Stimulated activated CD4-positive, alpha-beta T cell treated with anti-CD3 and anti-CD28 coated beads, Interleukin-2, amount 100 ng/mL, for 24 hours (primary cell): ENCODE measurements at regions not wholly inside any gene's neighbourhood (a gene's known extent, or its start where the extent isn't known, plus 50 kb on each side); places are given as distances from the start of the nearest gene placed in this dataset.
"Not testable (repeated sequence)": the region's sequence is repeated elsewhere in the genome, so short reads cannot be mapped to it uniquely, and the experiment has no call there.

ENCODE experiments used
- DNase-seq, 2 donors: peaks; one replicate each; pipeline ENCODE4 v3.0.0-alpha.2; 2020

GRCh38 chrX:25442499-25442898 is 426.7 kb upstream of the ARX start:
- no peak for DNase-seq

GRCh38 chrX:25433307-25433706 is 417.5 kb upstream of the ARX start:
- no peak for DNase-seq

GRCh38 chrX:25432396-25432795 is 416.6 kb upstream of the ARX start:
- DNase-seq = no peak

- no peak for DNase-seq
Observed at GRCh38 chrX:25427873-25428555, 412.2 kb upstream of the ARX start.

GRCh38 chrX:25404163-25404562 is 388.4 kb upstream of the ARX start:
- not testable (repeated sequence) for DNase-seq

DNA sequence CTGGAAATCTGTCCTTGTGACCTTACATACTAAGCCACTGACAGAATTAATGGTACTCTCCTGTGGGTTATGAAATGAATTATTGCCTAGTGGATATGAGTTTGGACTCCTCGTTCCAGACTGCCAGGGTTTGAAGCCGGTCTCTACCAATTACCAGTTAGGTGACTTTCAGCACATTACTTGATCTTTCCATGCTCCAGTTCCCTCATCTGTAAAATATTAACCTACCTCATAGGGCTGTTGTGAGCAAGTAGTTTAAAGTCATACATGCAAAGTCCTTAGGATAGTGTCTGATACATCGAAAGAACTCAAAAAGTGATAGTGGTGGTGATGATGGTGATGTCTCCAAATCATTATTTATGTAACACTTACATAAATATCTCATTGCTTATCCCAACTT is 373.5 kb upstream of the ARX start:
- no peak for DNase-seq

DNA sequence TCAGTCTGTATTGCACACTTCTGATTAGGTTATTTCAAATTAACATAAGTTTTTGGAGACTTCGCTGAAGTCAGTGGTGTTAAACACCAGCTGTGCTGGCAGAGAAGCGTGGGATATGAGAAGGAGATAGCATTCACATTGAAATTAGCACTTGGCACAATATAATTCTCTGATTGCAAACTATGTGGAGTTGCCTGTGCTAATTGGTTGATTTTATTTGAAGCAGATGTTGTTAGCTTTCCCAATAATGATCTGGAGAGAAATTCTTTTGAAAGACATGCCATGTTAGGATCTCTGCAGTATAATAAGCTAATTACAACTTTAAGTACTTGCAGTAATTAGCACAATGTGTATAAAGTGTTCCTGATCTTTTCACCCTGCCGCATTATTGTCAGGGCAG is 367.4 kb upstream of the ARX start:
- no peak for DNase-seq

DNA sequence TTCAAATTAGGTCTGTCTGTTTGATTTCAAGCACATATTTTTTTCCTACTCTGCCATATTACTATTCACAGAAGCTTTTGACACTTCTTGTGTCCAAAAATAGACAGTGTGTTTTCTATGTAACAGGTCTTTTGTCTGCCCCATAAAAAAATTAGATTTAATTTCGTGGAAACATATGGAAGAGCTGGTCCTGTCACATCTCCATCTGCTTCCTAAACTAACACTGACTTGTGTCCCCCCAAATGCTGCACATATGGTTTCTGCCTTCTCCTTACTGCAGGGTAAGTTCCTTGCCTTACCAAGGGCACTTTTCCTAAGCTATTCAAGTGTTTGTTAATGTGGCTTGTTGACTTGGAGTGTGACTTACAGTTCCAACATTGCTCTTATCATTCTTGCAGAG is 340.7 kb upstream of the ARX start:
- DNase-seq = no peak

- no peak for DNase-seq
Observed at GRCh38 chrX:25344161-25344936, 328.6 kb upstream of the ARX start.

DNA sequence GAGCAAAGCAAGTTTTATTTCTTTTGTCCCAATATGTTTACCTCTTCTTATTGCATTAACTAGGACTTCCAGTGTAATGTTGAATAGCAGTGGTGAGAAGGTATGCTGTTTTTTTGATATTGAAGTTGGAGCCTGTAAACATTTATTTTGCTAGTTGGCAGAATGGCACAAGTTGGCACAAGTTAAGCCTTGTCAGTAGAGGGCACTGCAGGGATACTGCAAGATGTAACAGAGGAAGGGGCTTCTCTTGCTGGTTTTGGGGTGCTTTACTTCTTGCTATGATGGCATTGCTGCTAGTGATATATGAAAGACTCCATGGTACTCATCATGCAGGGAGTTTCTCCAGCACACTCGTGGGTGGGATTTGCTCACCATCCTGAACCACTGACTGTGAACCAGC is 327.3 kb upstream of the ARX start:
- no peak for DNase-seq

DNA sequence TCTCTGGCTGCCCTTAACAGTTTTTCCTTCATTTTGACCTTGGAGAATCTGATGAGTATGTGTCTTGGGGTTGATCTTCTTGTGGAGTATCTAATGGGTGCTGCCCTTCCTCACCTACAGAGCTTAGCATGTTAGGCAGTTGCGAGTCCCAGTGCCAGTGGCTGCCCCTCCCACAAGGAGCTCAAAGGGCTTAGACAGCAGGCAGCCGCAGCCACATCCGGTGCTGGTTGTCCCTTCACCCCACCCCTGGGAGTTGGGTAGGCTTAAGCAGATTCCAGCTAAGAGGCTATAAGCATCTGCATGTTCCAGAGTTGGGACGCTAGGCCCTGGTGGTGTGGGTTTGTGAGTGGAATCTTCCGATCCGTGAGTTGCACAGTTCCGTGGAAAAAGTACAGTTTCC is 322.1 kb upstream of the ARX start:
- DNase-seq = no peak

GRCh38 chrX:25300994-25301393 is 285.2 kb upstream of the ARX start:
- DNase-seq = no peak

DNA sequence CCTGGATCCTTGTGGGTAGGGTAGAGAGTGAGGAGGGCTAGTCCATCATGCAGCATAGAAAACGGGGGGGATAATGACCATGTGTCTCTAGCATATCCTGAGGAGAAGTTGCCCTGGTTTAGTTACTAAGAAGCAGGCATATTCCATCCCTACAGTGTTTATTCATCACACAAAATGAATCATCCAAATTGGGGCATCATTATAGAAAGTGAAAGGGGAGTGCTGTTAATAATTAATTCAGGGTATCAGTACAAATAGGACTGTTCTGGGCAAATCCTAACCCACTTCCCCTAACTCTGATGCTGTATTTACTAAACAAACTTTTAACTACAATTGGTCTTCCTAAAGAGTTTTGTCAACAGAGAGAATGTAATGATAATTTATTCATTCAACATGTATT is 281.1 kb upstream of the ARX start:
- DNase-seq = no peak

DNA sequence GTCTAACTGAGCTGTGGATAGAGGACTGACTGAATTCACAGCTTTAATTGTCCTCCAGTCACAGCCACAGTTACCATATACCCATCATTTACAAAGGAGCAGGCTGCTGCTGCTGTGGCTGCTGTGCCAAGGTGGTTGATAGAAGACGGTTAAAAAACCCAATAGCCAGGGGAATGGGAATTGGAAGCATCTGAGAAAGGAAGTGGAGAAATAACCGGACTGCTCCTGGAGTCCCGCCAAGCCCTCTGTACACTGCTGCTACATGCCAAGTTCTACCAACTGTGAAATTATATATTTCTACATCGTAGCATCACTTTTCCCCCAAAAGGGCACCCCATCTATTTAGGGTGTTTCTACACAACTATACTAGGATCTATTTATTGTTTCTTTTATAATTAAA is 279.7 kb upstream of the ARX start:
- DNase-seq = no peak

DNA sequence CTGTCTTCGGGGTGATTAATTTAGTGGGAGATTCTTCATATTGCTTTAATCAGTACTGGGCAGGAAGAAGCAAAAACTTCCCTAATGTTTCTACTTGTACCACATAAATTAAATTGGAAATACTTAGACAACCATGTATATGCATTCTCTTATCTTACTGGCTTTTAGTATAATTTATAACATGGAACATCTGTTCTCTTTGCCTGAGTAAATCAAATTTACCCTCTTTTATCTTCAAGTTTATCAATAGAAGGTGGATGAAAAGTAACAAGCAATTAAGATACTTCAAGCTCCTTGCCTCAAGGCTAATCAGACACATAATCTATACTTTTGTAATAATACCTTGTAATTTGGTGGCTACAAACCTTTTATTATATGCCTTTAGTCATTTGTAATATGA is 274.4 kb upstream of the ARX start:
- DNase-seq = no peak

- no peak for DNase-seq
Observed at GRCh38 chrX:25288676-25289075, 272.9 kb upstream of the ARX start.

- no peak for DNase-seq
Observed at GRCh38 chrX:25287521-25287920, 271.8 kb upstream of the ARX start.

DNA sequence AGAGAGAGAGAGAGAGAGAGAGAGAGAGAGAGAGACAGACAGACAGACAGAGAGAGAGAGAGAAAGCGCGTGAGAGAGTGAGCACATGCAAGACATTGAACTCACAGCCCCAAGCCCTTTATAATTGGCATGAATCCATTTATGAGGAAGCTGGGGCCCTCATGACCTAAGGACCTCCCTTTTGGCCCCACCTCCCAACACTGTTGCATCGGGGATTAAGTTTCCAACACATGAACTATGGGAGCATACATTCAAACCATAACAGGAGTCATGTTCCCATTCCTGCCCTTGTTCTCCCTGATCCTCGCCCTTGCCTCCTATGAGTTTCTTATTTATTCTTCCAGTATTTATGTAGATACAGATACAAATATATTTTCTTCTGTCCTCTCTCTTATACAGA is 269.8 kb upstream of the ARX start:
- no peak for DNase-seq

DNA sequence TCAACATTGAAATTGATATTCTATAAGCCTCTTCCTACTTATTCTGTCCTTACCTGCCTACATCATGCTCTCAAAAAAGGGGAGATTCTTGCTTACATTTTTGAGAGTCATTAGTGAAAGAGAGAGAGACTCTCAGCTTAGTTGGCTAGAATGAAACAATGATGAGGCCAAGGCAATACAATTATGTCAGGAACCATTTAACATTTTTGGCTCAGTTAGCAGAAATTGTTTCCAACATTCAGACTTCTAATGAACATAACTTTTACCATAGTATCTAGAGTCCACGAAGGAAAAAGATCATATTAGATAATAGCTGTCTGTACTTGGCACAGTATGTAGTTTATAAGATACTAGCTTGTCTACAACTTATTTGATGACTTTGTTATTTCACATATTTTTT is 263.7 kb upstream of the ARX start:
- DNase-seq = no peak

GRCh38 chrX:25278341-25278740 is 262.6 kb upstream of the ARX start:
- no peak for DNase-seq

DNA sequence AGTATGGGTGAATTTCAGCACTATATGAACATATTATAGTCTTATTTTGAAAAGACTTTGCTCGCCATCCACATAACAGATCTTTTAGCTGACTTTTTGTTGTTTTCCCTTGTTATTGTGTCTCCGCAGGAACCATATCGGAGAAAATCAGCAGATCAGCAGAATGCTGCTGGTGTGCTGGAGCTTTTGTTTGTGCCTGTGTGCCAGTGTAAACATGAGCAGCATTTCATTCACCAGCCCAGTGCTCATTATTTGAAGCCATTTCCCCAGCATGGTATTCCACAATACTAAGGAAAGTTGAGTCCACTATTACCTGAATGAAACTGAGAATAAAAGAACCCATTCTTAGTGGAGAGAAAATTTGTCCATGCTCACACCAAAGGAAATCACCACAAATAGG is 261.8 kb upstream of the ARX start:
- DNase-seq = no peak

- DNase-seq = no peak
Observed at GRCh38 chrX:25275159-25275558, 259.4 kb upstream of the ARX start.

DNA sequence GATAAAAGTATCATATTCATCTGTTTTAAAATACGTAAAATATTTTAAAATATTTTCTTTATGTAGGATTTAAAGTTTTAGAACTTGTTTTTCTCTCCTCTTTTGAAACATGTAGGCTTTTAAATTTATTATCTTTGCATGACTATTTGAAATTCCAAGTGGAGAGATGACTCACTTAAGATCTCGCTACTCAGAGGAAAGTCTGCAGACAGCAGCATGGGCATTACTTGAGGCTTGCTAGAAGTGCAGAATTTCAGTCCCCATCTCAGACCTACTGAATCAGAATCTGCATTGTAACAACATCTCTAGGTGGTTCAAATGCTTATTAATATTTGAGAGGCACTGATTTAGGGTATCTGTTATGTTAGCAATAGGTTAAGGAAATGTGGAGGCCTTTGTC is 225.7 kb upstream of the ARX start:
- DNase-seq = no peak

DNA sequence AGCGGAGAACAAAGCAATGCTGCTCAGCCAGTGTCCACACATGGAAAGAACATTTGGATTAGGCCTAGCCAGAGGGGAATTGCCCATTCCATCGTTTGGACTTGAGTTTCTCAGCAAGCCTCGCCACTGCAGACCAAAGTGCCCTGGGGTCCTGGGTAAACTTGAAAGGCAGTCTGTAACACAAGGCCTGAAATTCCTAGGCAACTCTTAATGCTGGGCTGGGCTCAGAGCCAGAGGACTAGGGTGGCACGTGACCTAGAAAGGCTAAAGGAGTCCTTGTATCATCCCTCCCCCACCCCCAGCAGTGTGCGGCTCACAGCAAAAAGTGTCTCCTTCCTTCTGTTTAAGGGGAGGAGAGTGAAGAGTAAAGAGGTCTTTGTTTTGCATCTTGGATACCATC is 210.4 kb upstream of the ARX start:
- DNase-seq = no peak

GRCh38 chrX:25219480-25219879 is 203.7 kb upstream of the ARX start:
- no peak for DNase-seq
